ENCODE measurements at regions not wholly inside any gene's neighbourhood (a gene's known extent, or its start where the extent isn't known, plus 50 kb on each side); places are given as distances from the start of the nearest gene placed in this dataset.

GRCh38 chr2:120907822-120908221 lies 172.2 kb downstream of the GLI2 start:
- POLR2A ChIA-PET = no interaction called here
- no peaks in the 10 kb centered on the region for H3K9me3 Mint-ChIP-seq
- peaks cover under 1% of the 10 kb centered on the region for H3K27me3 Mint-ChIP-seq
- no peak overlapping the region for H3K27ac Mint-ChIP-seq
- DNase-seq = no peak
- H3K36me3 Mint-ChIP-seq (ENCODE audit: low read depth) = no peaks in the 10 kb centered on the region
- H3K4me1 Mint-ChIP-seq = no peaks in the 10 kb centered on the region
- no peak overlapping the region for H3K4me3 Mint-ChIP-seq
- CTCF ChIA-PET = no interaction called here

- no peak overlapping the region for H3K4me3 Mint-ChIP-seq
These were observed 172.8 kb downstream of the GLI2 start for GRCh38 chr2:120908314-120908975.

GRCh38 chr2:120909102-120909501 lies 173.4 kb downstream of the GLI2 start:
- ChIA-PET POLR2A (no interaction called here), CTCF (no interaction called here)
- Mint-ChIP-seq H3K9me3 (no peaks in the 10 kb centered on the region), H3K27me3 (no peaks in the 10 kb centered on the region), H3K4me3 (no peak overlapping the region), H3K27ac (no peak overlapping the region), H3K4me1 (no peaks in the 10 kb centered on the region), H3K36me3 (ENCODE audit: low read depth) (no peaks in the 10 kb centered on the region)
- DNase-seq = no peak

More at GRCh38 chr2:120908314-120908975, 172.8 kb downstream of the GLI2 start:
- Mint-ChIP-seq H3K9me3 (no peaks in the 10 kb centered on the region), H3K27me3 (no peaks in the 10 kb centered on the region), H3K4me1 (no peaks in the 10 kb centered on the region), H3K27ac (no peak overlapping the region), H3K36me3 (ENCODE audit: low read depth) (no peaks in the 10 kb centered on the region)
- POLR2A ChIA-PET = no interaction called here
- CTCF ChIA-PET = no interaction called here
- DNase-seq = no peak

GRCh38 chr2:120910164-120910563 lies 174.5 kb downstream of the GLI2 start:
- H3K9me3 Mint-ChIP-seq = no peaks in the 10 kb centered on the region
- H3K4me3 Mint-ChIP-seq = no peak overlapping the region
- H3K4me1 Mint-ChIP-seq = no peaks in the 10 kb centered on the region
- H3K27ac Mint-ChIP-seq = no peak overlapping the region
- DNase-seq = no peak
- no peaks in the 10 kb centered on the region for H3K27me3 Mint-ChIP-seq
- ChIA-PET CTCF (no interaction called here), POLR2A (no interaction called here)
- no peaks in the 10 kb centered on the region for H3K36me3 Mint-ChIP-seq (ENCODE audit: low read depth)

- no peaks in the 10 kb centered on the region for H3K9me3 Mint-ChIP-seq
- DNase-seq = no peak
- no peak overlapping the region for H3K27ac Mint-ChIP-seq
- ChIA-PET CTCF (no interaction called here), POLR2A (no interaction called here)
- H3K27me3 Mint-ChIP-seq = no peaks in the 10 kb centered on the region
- H3K4me1 Mint-ChIP-seq = no peaks in the 10 kb centered on the region
- no peaks in the 10 kb centered on the region for H3K36me3 Mint-ChIP-seq (ENCODE audit: low read depth)
- H3K4me3 Mint-ChIP-seq = no peak overlapping the region
These were observed 175.6 kb downstream of the GLI2 start for GRCh38 chr2:120910956-120911951.

GRCh38 chr2:120912101-120912985 lies 176.7 kb downstream of the GLI2 start:
- H3K4me3 Mint-ChIP-seq = no peak overlapping the region
- no peaks in the 10 kb centered on the region for H3K4me1 Mint-ChIP-seq
- POLR2A ChIA-PET = no interaction called here
- H3K27ac Mint-ChIP-seq = no peak overlapping the region
- H3K9me3 Mint-ChIP-seq = no peaks in the 10 kb centered on the region
- no peak for DNase-seq
- H3K27me3 Mint-ChIP-seq = no peaks in the 10 kb centered on the region
- H3K36me3 Mint-ChIP-seq (ENCODE audit: low read depth) = no peaks in the 10 kb centered on the region
- CTCF ChIA-PET = no interaction called here

GRCh38 chr2:120913972-120914838 lies 178.5 kb downstream of the GLI2 start:
- no peaks in the 10 kb centered on the region for H3K36me3 Mint-ChIP-seq (ENCODE audit: low read depth)
- POLR2A ChIA-PET = no interaction called here
- CTCF ChIA-PET = no interaction called here
- no peaks in the 10 kb centered on the region for H3K4me1 Mint-ChIP-seq
- no peak overlapping the region for H3K4me3 Mint-ChIP-seq
- no peak for DNase-seq
- H3K27ac Mint-ChIP-seq = no peak overlapping the region
- H3K9me3 Mint-ChIP-seq = no peaks in the 10 kb centered on the region
- no peaks in the 10 kb centered on the region for H3K27me3 Mint-ChIP-seq

GRCh38 chr2:120914839-120915521 lies 179.3 kb downstream of the GLI2 start:
- ChIA-PET POLR2A (no interaction called here), CTCF (no interaction called here)
- no peak for DNase-seq
- no peaks in the 10 kb centered on the region for H3K4me1 Mint-ChIP-seq
- no peak overlapping the region for H3K4me3 Mint-ChIP-seq
- no peak overlapping the region for H3K27ac Mint-ChIP-seq
- no peaks in the 10 kb centered on the region for H3K27me3 Mint-ChIP-seq
- no peaks in the 10 kb centered on the region for H3K36me3 Mint-ChIP-seq (ENCODE audit: low read depth)
- H3K9me3 Mint-ChIP-seq = no peaks in the 10 kb centered on the region

- Mint-ChIP-seq H3K9me3 (no peaks in the 10 kb centered on the region), H3K36me3 (ENCODE audit: low read depth) (no peaks in the 10 kb centered on the region), H3K4me1 (no peaks in the 10 kb centered on the region), H3K27ac (no peak overlapping the region), H3K4me3 (no peak overlapping the region), H3K27me3 (no peaks in the 10 kb centered on the region)
- DNase-seq = no peak
- CTCF ChIA-PET = no interaction called here
- POLR2A ChIA-PET = no interaction called here
These were observed 180.0 kb downstream of the GLI2 start for GRCh38 chr2:120915670-120916069.

- no peak overlapping the region for H3K4me3 Mint-ChIP-seq
- ChIA-PET CTCF (no interaction called here), POLR2A (no interaction called here)
- H3K36me3 Mint-ChIP-seq (ENCODE audit: low read depth) = no peaks in the 10 kb centered on the region
- no peak overlapping the region for H3K27ac Mint-ChIP-seq
- no peaks in the 10 kb centered on the region for H3K9me3 Mint-ChIP-seq
- no peaks in the 10 kb centered on the region for H3K27me3 Mint-ChIP-seq
- DNase-seq = no peak
- no peaks in the 10 kb centered on the region for H3K4me1 Mint-ChIP-seq
These were observed 180.8 kb downstream of the GLI2 start for GRCh38 chr2:120916446-120916845.

GRCh38 chr2:120917886-120918285 lies 182.2 kb downstream of the GLI2 start:
- DNase-seq = no peak
- Mint-ChIP-seq H3K9me3 (no peaks in the 10 kb centered on the region), H3K27me3 (no peaks in the 10 kb centered on the region), H3K36me3 (ENCODE audit: low read depth) (no peaks in the 10 kb centered on the region), H3K27ac (no peak overlapping the region), H3K4me3 (no peak overlapping the region), H3K4me1 (no peaks in the 10 kb centered on the region)
- POLR2A ChIA-PET = no interaction called here
- CTCF ChIA-PET = no interaction called here

- Mint-ChIP-seq H3K27me3 (no peaks in the 10 kb centered on the region), H3K4me3 (no peak overlapping the region), H3K9me3 (no peaks in the 10 kb centered on the region), H3K4me1 (no peaks in the 10 kb centered on the region), H3K27ac (no peak overlapping the region), H3K36me3 (ENCODE audit: low read depth) (no peaks in the 10 kb centered on the region)
- ChIA-PET POLR2A (no interaction called here), CTCF (no interaction called here)
- DNase-seq = no peak
These were observed 183.5 kb downstream of the GLI2 start for GRCh38 chr2:120919216-120919615.
